Endothelial cell of umbilical vein (primary cell): ENCODE measurements at regions not wholly inside any gene's neighbourhood (a gene's known extent, or its start where the extent isn't known, plus 50 kb on each side); places are given as distances from the start of the nearest gene placed in this dataset.

Experiments
- BruUV-seq: library from RNA; stranded (reverse); fragments of 400-500 nt; replicated peaks from 2 replicates; lab custom pipeline; 2021; lab: Mats Ljungman, UMichigan
- CTCF ChIA-PET: fragments of 300-600, 350-600 bp; sonication (Branson Sonifier 250); formaldehyde crosslinking; loops from one replicate; lab custom pipeline; 2021; ENCODE audit warnings: antibody characterized with exemption, inconsistent platforms; lab: Charles Lee
- POLR2A ChIA-PET: fragments of 300-600, 350-600 bp; sonication (Branson Sonifier 250); formaldehyde crosslinking; loops from one replicate; lab custom pipeline; 2021; ENCODE audit warnings: antibody characterized with exemption, inconsistent platforms; lab: Charles Lee
- DNase-seq: peaks from one replicate; pipeline ENCODE4 v3.0.0-alpha.2; 2011; ENCODE audit warnings: low read depth, low spot score
- FAIRE-seq: peaks from 2 replicates; lab custom pipeline; 2011; peaks lifted over from hg19 to GRCh38; lab: Jason Lieb, UNC
- H2AFZ ChIP-seq: 2 replicates; pipeline ENCODE4 v1.6.0; 2012; ENCODE audit warnings: low read depth, low read length, control low read depth, inconsistent platforms
- H3K27ac ChIP-seq: 2 replicates; pipeline ENCODE4 v1.5.1; 2011; ENCODE audit warnings: low read depth, mild to moderate bottlenecking, control low read depth, low read length, moderate library complexity; ENCODE audit not compliant: insufficient read depth
- H3K27me3 ChIP-seq, 2 experiments: 2 replicates each; pipeline versions ENCODE4 v1.6.0 to v1.6.1; 2011; ENCODE audit warnings: low read length in 2 of 2, mixed read lengths in 1 of 2; ENCODE audit not compliant: control insufficient read depth in 2 of 2, insufficient read depth in 2 of 2
- H3K36me3 ChIP-seq, 2 experiments: 2 replicates in 1 of 2; 3 replicates in 1 of 2; pipeline ENCODE4 v1.5.1; 2011; ENCODE audit warnings: low read length in 2 of 2, mild to moderate bottlenecking in 1 of 2, moderate library complexity in 1 of 2; ENCODE audit not compliant: control insufficient read depth in 2 of 2, insufficient read depth in 2 of 2; ENCODE audit errors: extremely low read depth in 1 of 2
- H3K4me1 ChIP-seq: 3 replicates; pipeline ENCODE4 v1.5.1; 2011; ENCODE audit warnings: mild to moderate bottlenecking, low read length; ENCODE audit not compliant: control insufficient read depth, insufficient read depth; ENCODE audit errors: extremely low read depth
- H3K4me2 ChIP-seq: 2 replicates; pipeline ENCODE4 v1.6.1; 2011; ENCODE audit warnings: low read length, control low read depth, mixed read lengths; ENCODE audit not compliant: insufficient read depth
- H3K4me3 ChIP-seq, 3 experiments: fragments of 200-600 bp in 1 of 3; sonication (generic), shearing (Covaris generic) in 1 of 3; replicated peaks in 1 of 3; 2 replicates each; pipeline ENCODE4 v1.5.1; 2011 to 2016; ENCODE audit warnings: control low read depth in 3 of 3, low read length in 3 of 3, mild to moderate bottlenecking in 2 of 3, inconsistent platforms in 1 of 3, low read depth in 1 of 3, moderate library complexity in 1 of 3; ENCODE audit not compliant: insufficient read depth in 1 of 3
- H3K79me2 ChIP-seq: 2 replicates; pipeline ENCODE4 v1.6.0; 2012; ENCODE audit warnings: low read length, inconsistent platforms; ENCODE audit not compliant: control insufficient read depth, insufficient read depth
- H3K9ac ChIP-seq: replicated peaks from 2 replicates; pipeline ENCODE3; 2011; ENCODE audit warnings: low read length, control low read depth; ENCODE audit not compliant: insufficient read depth; ENCODE audit errors: extremely low read depth
- H3K9me1 ChIP-seq: replicated peaks from 3 replicates; pipeline ENCODE4 v1.6.0; 2011; ENCODE audit warnings: mild to moderate bottlenecking, low read length; ENCODE audit not compliant: control insufficient read depth, insufficient read depth; ENCODE audit errors: extremely low read depth
- H3K9me3 ChIP-seq: replicated peaks from 2 replicates; pipeline ENCODE4 v1.5.1; 2012; ENCODE audit warnings: low read length, inconsistent platforms; ENCODE audit not compliant: control insufficient read depth, insufficient read depth
- H4K20me1 ChIP-seq: replicated peaks from 2 replicates; pipeline ENCODE3; 2011; ENCODE audit warnings: mild to moderate bottlenecking, low read length; ENCODE audit not compliant: control insufficient read depth, insufficient read depth; ENCODE audit errors: extremely low read depth
- FOS ChIP-seq: IDR thresholded peaks from 2 replicates; pipeline ENCODE4 v1.6.1; 2011; ENCODE audit warnings: mild to moderate bottlenecking, low read length, moderate library complexity, borderline replicate concordance; ENCODE audit not compliant: insufficient read depth
- GATA2 ChIP-seq: IDR thresholded peaks from 2 replicates; pipeline ENCODE4 v1.7.0; 2011; ENCODE audit warnings: low read depth, mild to moderate bottlenecking, moderate library complexity, mixed read lengths, low read length; ENCODE audit not compliant: insufficient read length, insufficient read depth
- JUN ChIP-seq: IDR thresholded peaks from 2 replicates; pipeline ENCODE4 v1.6.1; 2011; ENCODE audit warnings: borderline replicate concordance, low read depth; ENCODE audit not compliant: insufficient read length, insufficient read depth
- MAX ChIP-seq: IDR thresholded peaks from 2 replicates; pipeline ENCODE4 v1.6.1; 2011; ENCODE audit not compliant: insufficient read depth, insufficient read length
- MYC ChIP-seq: IDR thresholded peaks from one replicate; pipeline ENCODE4 v1.6.1; 2011; ENCODE audit warnings: mild to moderate bottlenecking, low read depth, low read length
- POLR2A ChIP-seq: IDR thresholded peaks from 2 replicates; pipeline ENCODE4 v1.6.1; 2012; ENCODE audit warnings: low read depth, mild to moderate bottlenecking, control low read depth, low read length
- POLR2AphosphoS5 ChIP-seq: IDR thresholded peaks from 2 replicates; pipeline ENCODE4 v1.6.1; 2012; ENCODE audit warnings: low read depth, mild to moderate bottlenecking, control low read depth, low read length, moderate library complexity; ENCODE audit not compliant: insufficient read depth
- dilution Hi-C: fragments of 300-500 bp; cut with MboI; formaldehyde crosslinking; loops from one replicate; pipeline ENCODE4 v1.15.0; 2019; ENCODE audit warnings: low sequenced_read_pairs; ENCODE audit not compliant: extremely low pct_ligation_motif_present
- intact Hi-C: fragments of 100-400 bp; cut with micrococcal nuclease; formaldehyde crosslinking; loops from one replicate; pipeline ENCODE4 v1.10.0; 2022

GRCh38 chr16:14325502-14326401 lies 254.6 kb downstream of the MRTFB start:
- no peaks in the 10 kb centered on the region for H3K4me1 ChIP-seq
- H4K20me1 ChIP-seq = no peaks in the 10 kb centered on the region
- H3K9ac ChIP-seq = no peak overlapping the region
- no peak overlapping the region for H3K4me2 ChIP-seq
- H3K4me3 ChIP-seq = no peak overlapping the region
- no peaks in the 10 kb centered on the region for H3K9me3 ChIP-seq
- DNase-seq (no peak), FAIRE-seq (no peak)
- dilution Hi-C loops (no loop called here), intact Hi-C loops (no loop called here)
- peaks cover 0 to 2% of the 10 kb centered on the region in 2 experiments for H3K36me3 ChIP-seq
- H3K27ac ChIP-seq = no peak overlapping the region
- POLR2A ChIA-PET = no interaction called here
- no peaks in the 10 kb centered on the region for H3K27me3 ChIP-seq
- H3K79me2 ChIP-seq = no peaks in the 10 kb centered on the region
- BruUV-seq = no TSS peak
- H3K9me1 ChIP-seq = no peaks in the 10 kb centered on the region
- H2AFZ ChIP-seq = no peak overlapping the region
- TF ChIP-seq JUN = no peak
- no peak for TF ChIP-seq MAX
- TF ChIP-seq POLR2A = no peak
- TF ChIP-seq GATA2 = no peak
- TF ChIP-seq POLR2AphosphoS5 = no peak
- TF ChIP-seq MYC = no peak
- TF ChIP-seq FOS = no peak
- CTCF ChIA-PET = interaction anchor here (1.4 kb wide), 1 partner anchor 402 kb away, joined by 3 read pairs; no protein-coding TSS in a partner anchor
